GM23248 (cell line): ENCODE measurements at regions not wholly inside any gene's neighbourhood (a gene's known extent, or its start where the extent isn't known, plus 50 kb on each side); places are given as distances from the start of the nearest gene placed in this dataset.

ENCODE experiments used
- EZH2 ChIP-seq: fragments of 200-600 bp; sonication (generic); IDR thresholded peaks from 2 replicates; pipeline ENCODE4 v1.6.1; 2018; ENCODE audit warnings: antibody characterized with exemption, mild to moderate bottlenecking; ENCODE audit not compliant: insufficient read depth, poor library complexity, severe bottlenecking
- EZH2phosphoT487 ChIP-seq: fragments of 200-600 bp; sonication (generic); IDR thresholded peaks from 2 replicates; pipeline ENCODE4 v1.6.1; 2018; ENCODE audit warnings: antibody characterized with exemption, moderate library complexity, mild to moderate bottlenecking, low read depth; ENCODE audit not compliant: insufficient read depth

- TF ChIP-seq EZH2 = no peak
- no peak for TF ChIP-seq EZH2phosphoT487
Observed at GRCh38 chr7:120079704-120080103, 193.3 kb upstream of the KCND2 start.
